NCI-H2227 (cell line): ENCODE measurements at regions not wholly inside any gene's neighbourhood (a gene's known extent, or its start where the extent isn't known, plus 50 kb on each side); places are given as distances from the start of the nearest gene placed in this dataset.
"Not testable (repeated sequence)": the region's sequence is repeated elsewhere in the genome, so short reads cannot be mapped to it uniquely, and the experiment has no call there.

Experiments
- DNase-seq: peaks from one replicate; lab custom pipeline; 2025; ENCODE audit not compliant: unreplicated experiment; lab: John Stamatoyannopoulos, UW

DNA sequence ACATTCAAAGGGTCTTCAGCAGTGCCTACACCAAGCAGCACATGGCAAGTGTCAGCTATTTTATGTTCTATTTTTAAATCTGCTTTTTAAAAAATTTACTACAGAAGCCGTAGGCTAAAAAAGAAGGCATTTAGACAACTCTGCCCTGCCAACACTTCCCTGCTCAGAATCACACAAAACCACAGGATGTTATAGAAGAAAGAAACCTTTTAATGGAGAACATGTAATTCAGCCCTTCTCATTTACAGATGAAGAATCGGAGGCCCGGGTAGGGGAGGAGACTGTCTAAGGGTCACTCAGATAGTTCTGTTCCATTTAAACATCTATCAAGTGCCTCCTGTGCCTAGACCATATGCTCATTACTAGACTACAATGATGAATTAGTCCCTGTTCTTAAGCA is 171.8 kb upstream of the NTF3 start:
- DNase-seq = no peak

GRCh38 chr12:5260591-5261086 is 171.3 kb upstream of the NTF3 start:
- no peak for DNase-seq

GRCh38 chr12:5262450-5262849 is 169.5 kb upstream of the NTF3 start:
- DNase-seq = no peak

DNA sequence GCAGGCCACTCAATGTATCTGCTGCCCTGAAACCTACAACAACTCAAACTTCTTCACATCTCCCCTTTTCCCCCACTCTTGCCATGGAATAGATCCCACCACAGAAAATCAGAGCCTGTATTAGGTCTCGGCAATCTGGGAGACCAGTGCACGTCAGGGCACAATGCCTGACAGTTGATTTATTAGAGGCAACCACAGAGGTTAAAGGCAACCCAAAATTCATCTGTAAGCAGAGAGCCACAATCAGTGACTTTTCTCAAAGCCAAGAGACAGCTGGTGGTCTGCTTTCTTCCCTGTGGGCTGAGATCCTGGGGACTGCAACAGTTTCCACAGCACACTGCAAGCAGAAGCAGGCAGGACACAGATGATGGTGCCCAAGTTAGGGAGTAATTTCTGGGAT is 169.0 kb upstream of the NTF3 start:
- no peak for DNase-seq

- DNase-seq = no peak
These were observed 167.9 kb upstream of the NTF3 start for GRCh38 chr12:5264006-5264405.

- DNase-seq = no peak
These were observed 164.1 kb upstream of the NTF3 start for GRCh38 chr12:5267603-5268423.

- no peak for DNase-seq
These were observed 163.3 kb upstream of the NTF3 start for GRCh38 chr12:5268424-5269210.

DNA sequence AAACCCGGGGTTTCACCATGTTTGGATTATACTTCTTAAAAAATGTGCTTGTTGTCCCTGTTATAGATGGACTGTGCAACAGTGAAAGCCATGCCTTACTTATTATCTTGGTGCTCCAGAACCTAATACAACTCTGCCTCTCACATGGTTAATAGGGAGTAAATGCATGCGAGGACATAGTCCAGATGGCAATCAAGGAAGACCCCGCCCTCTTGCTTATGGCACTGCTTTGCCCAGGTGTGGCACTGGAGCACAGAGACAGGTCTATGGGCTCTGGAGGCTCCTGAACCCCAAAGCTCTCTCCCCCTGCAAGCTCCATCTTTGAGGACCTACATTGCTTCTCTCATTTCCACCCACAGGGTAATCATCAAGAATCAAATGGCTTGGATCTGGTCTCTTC is 162.1 kb upstream of the NTF3 start:
- no peak for DNase-seq

GRCh38 chr12:5272018-5272785 is 159.7 kb upstream of the NTF3 start:
- no peak for DNase-seq

GRCh38 chr12:5273709-5274108 is 158.2 kb upstream of the NTF3 start:
- DNase-seq = no peak

DNA sequence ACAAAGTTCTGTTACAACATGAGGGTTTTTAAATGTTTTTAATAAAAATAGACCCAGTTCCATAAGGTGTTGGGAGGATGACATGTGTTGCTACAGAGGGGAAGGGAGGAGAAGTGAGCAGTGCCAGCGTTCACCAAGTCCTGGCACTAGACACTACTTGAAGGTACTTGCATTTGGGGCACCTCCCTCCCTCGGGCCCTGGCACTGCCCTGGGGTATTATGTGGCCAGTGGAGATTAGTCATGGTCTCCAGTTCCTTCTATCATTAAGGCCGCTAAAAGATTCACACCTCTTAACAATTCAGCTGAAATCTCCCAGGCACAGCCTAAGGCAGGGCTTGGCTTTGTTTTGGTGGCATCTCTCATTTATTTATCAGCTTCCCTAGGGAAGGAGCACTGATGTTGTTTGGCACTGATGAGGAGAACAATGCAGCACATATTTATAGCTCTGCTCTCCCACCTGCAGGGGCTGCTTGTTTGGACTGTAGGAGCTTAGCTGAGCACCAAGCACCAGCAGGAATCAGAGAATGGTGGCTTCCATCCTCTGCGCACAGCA is 155.5 kb upstream of the NTF3 start:
- DNase-seq = no peak

- no peak for DNase-seq
These were observed 151.8 kb upstream of the NTF3 start for GRCh38 chr12:5280086-5280485.

- not testable (repeated sequence) for DNase-seq
These were observed 141.5 kb upstream of the NTF3 start for GRCh38 chr12:5290368-5290767.

DNA sequence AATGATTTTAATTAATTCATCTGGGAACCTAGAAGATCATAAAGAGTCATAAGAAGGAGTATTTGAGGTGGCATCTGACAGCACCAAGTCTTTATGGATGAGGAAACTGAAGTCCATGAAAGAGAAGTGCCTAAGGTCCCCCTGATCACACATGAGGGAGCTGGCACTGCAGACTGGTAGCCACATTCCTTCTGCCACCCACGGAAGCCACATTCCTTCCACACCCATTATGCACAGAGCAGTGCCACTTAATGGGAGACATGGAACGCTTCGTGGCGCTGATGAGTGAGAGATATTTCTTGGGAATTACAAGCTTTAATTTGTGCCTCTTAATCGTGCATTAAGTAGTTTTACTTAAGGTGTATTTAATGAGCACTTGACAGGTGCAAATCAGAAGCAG is 139.3 kb upstream of the NTF3 start:
- no peak for DNase-seq

DNA sequence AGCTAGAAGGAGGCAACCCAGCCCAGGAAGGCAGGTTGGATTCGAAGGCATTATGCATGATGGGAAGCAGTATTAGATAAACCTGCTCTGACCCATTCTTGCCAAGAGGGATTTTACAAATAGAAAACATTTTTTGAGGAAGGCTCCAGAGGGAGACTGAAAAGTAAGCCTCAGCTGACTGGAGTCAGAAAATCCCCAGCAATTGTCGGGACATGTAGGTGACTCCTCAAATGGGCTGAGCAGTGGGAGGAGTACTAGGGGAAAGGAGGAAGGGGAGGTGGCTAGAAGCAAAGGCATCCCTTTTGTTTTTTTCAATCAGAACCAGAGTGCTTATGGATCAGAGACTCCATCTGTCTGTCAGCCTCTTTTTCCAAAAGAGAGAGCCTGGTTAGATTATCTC is 138.1 kb upstream of the NTF3 start:
- no peak for DNase-seq

GRCh38 chr12:5294274-5295070 is 137.4 kb upstream of the NTF3 start:
- DNase-seq = no peak

- no peak for DNase-seq
These were observed 136.8 kb upstream of the NTF3 start for GRCh38 chr12:5295151-5295550.

GRCh38 chr12:5295996-5296395 is 135.9 kb upstream of the NTF3 start:
- no peak for DNase-seq

DNA sequence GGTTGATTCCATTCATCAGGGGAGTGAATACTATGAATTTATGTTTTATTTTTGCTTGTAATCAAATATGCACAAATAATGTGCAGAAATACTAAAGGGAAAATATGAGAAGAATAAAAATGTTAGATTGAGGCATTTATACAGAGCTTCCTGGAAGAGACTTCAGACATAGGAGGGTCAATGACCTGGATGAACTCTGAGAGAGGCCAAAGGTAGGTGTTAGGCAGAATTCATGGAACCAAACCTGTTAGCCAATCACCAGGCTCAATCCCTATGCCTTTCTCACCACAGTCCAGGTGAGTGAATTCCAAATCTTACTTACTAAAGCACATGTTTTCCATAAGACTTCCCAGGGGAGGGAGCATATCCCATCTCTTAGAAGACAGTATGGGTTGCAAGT is 130.4 kb upstream of the NTF3 start:
- no peak for DNase-seq

DNA sequence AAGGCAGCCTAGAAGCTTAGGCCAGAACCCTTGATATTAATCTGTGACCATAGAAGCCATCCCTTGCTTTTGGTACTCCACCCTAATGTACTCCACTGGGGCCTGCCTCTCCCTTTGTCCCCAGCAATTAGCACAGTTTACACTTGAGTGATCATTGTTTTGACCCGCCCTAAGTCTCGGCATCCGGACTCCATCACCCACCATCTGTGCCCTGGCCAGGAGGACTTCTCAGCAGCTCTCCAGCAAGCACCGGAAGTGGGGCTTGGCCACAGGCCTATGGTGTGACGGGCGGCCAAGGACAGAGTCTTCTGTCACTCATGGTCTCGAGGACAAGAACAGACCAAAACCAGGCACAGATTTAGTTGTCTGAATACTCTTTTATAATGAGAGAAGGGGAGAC is 126.5 kb upstream of the NTF3 start:
- DNase-seq = no peak
